DOHH2 (cell line): ENCODE measurements at regions not wholly inside any gene's neighbourhood (a gene's known extent, or its start where the extent isn't known, plus 50 kb on each side); places are given as distances from the start of the nearest gene placed in this dataset.

Experiments used
- H3F3A ChIP-seq: fragments of 200-600 bp; sonication (generic), shearing (Covaris generic); 2 replicates; pipeline ENCODE4 v1.6.0; 2016; ENCODE audit warnings: antibody characterized with exemption, mild to moderate bottlenecking; ENCODE audit not compliant: control insufficient read depth, insufficient read depth
- H3K27ac ChIP-seq: fragments of 200-600 bp; sonication (generic); 2 replicates; pipeline ENCODE4 v1.5.1; 2014; ENCODE audit warnings: low read depth, mild to moderate bottlenecking, low read length, moderate library complexity
- H3K27me3 ChIP-seq: fragments of 200-600 bp; sonication (generic); 2 replicates; pipeline ENCODE4 v1.6.1; 2014; ENCODE audit warnings: mild to moderate bottlenecking, low read length, mixed read lengths; ENCODE audit not compliant: control insufficient read depth
- H3K36me3 ChIP-seq: fragments of 200-600 bp; sonication (generic); 2 replicates; pipeline ENCODE4 v1.6.1; 2014; ENCODE audit warnings: mild to moderate bottlenecking, low read length, moderate library complexity, mixed read lengths; ENCODE audit not compliant: control insufficient read depth
- H3K4me1 ChIP-seq: fragments of 200-600 bp; sonication (generic); 2 replicates; pipeline ENCODE4 v1.6.1; 2014; ENCODE audit warnings: mild to moderate bottlenecking, low read length, mixed read lengths; ENCODE audit not compliant: control insufficient read depth
- H3K4me2 ChIP-seq: fragments of 200-600 bp; sonication (generic); 2 replicates; pipeline ENCODE4 v1.6.0; 2014; ENCODE audit warnings: mild to moderate bottlenecking, low read length, moderate library complexity
- H3K4me3 ChIP-seq: fragments of 200-600 bp; sonication (generic); 2 replicates; pipeline ENCODE4 v1.5.1; 2014; ENCODE audit warnings: mild to moderate bottlenecking, low read length, mixed read lengths
- H3K79me2 ChIP-seq: fragments of 200-600 bp; sonication (generic); 2 replicates; pipeline ENCODE4 v1.6.1; 2014; ENCODE audit warnings: mild to moderate bottlenecking, low read length, mixed read lengths; ENCODE audit not compliant: control insufficient read depth
- H3K9me2 ChIP-seq: fragments of 200-600 bp; sonication (generic); replicated peaks from 2 replicates; pipeline ENCODE4 v1.6.1; 2014; ENCODE audit warnings: mild to moderate bottlenecking, low read length, mixed read lengths; ENCODE audit not compliant: control insufficient read depth
- H3K9me3 ChIP-seq: fragments of 200-600 bp; sonication (generic); 2 replicates; pipeline ENCODE4 v1.6.1; 2014; ENCODE audit warnings: antibody characterized with exemption, low read length, mixed read lengths; ENCODE audit not compliant: control insufficient read depth, insufficient read depth
- H4K20me1 ChIP-seq: fragments of 200-600 bp; sonication (generic); 2 replicates; pipeline ENCODE4 v1.6.0; 2014; ENCODE audit warnings: low read depth, mild to moderate bottlenecking, antibody characterized with exemption, low read length, moderate library complexity; ENCODE audit not compliant: control insufficient read depth, insufficient read depth
- CTCF ChIP-seq: fragments of 200-600 bp; sonication (generic); IDR thresholded peaks from one replicate; pipeline ENCODE4 v1.5.1; 2014; ENCODE audit warnings: antibody characterized with exemption, mild to moderate bottlenecking, low read depth, low read length; ENCODE audit not compliant: poor library complexity, severe bottlenecking
- EZH2phosphoT487 ChIP-seq: fragments of 200-600 bp; sonication (generic); IDR thresholded peaks from 2 replicates; pipeline ENCODE4 v1.6.1; 2017; ENCODE audit warnings: borderline replicate concordance, mild to moderate bottlenecking, antibody characterized with exemption, low read length, moderate library complexity, mixed read lengths

- Histone ChIP-seq H3K4me3 (no peak overlapping the region), H3K36me3 (no peaks in the 10 kb centered on the region), H3K27me3 (no peaks in the 10 kb centered on the region), H3K4me1 (peaks cover 4% of the 10 kb centered on the region; the same call in 1 of the 2 replicates), H3K27ac (no peak overlapping the region), H3F3A (no peaks in the 10 kb centered on the region), H3K9me3 (no peaks in the 10 kb centered on the region), H3K4me2 (no peak overlapping the region), H3K9me2 (no peaks in the 10 kb centered on the region), H3K79me2 (no peaks in the 10 kb centered on the region), H4K20me1 (no peaks in the 10 kb centered on the region)
- TF ChIP-seq CTCF, result no peak
- no peak for TF ChIP-seq EZH2phosphoT487
Observed at GRCh38 chr2:16775899-16776231, 110.2 kb upstream of the CYRIA start.

- H3K79me2 ChIP-seq, result no peaks in the 10 kb centered on the region
- no peak overlapping the region for H3K4me2 ChIP-seq
- TF ChIP-seq CTCF, result peak; percentile 67
- TF ChIP-seq EZH2phosphoT487, result no peak
- H3K4me1 ChIP-seq, result peaks cover 4% of the 10 kb centered on the region; the same call in 1 of the 2 replicates
- H3K36me3 ChIP-seq, result no peaks in the 10 kb centered on the region
- H3K27me3 ChIP-seq, result no peaks in the 10 kb centered on the region
- H3K9me3 ChIP-seq, result no peaks in the 10 kb centered on the region
- no peaks in the 10 kb centered on the region for H3K9me2 ChIP-seq
- H3K27ac ChIP-seq, result no peak overlapping the region
- H3K4me3 ChIP-seq, result no peak overlapping the region
- H3F3A ChIP-seq, result no peaks in the 10 kb centered on the region
- H4K20me1 ChIP-seq, result no peaks in the 10 kb centered on the region
Observed at GRCh38 chr2:16774980-16775898, 109.6 kb upstream of the CYRIA start.

- H3K9me2 ChIP-seq, result no peaks in the 10 kb centered on the region
Observed at GRCh38 chr2:16774091-16774490, 108.5 kb upstream of the CYRIA start.

More at GRCh38 chr2:16774091-16774490, 108.5 kb upstream of the CYRIA start:
- H4K20me1 ChIP-seq, result no peaks in the 10 kb centered on the region
- peaks cover 4% of the 10 kb centered on the region; the same call in 1 of the 2 replicates for H3K4me1 ChIP-seq
- no peaks in the 10 kb centered on the region for H3K9me3 ChIP-seq
- no peaks in the 10 kb centered on the region for H3K36me3 ChIP-seq
- H3K27ac ChIP-seq, result no peak overlapping the region
- no peak for TF ChIP-seq CTCF
- no peak for TF ChIP-seq EZH2phosphoT487
- no peaks in the 10 kb centered on the region for H3K27me3 ChIP-seq
- H3F3A ChIP-seq, result no peaks in the 10 kb centered on the region
- H3K4me3 ChIP-seq, result no peak overlapping the region
- H3K4me2 ChIP-seq, result no peak overlapping the region
- H3K79me2 ChIP-seq, result no peaks in the 10 kb centered on the region
